ENCODE measurements at regions not wholly inside any gene's neighbourhood (a gene's known extent, or its start where the extent isn't known, plus 50 kb on each side); places are given as distances from the start of the nearest gene placed in this dataset.

DNA sequence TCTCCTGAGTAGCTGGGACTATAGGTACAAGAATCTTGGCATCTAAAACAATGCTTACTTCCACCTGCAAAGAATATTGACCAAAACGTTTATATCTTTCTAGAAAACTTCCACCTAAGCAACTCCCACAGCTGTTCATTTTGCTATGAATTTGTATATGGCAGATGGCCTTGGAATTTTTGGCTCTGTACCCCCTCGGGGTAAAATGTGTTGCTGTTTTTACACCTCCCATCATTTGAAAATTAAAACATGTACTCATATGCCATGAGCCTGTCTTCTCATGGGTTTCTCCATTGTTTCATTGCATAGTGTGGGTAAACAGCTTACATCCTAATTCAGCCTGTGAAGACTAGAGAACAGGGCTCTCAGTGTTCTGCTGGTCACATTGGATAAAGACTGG, 853.6 kb upstream of the SOX11 start:
- Histone ChIP-seq H3K27ac (ENCODE audit: low read length) (no peak overlapping the region), H2AFZ (ENCODE audit: low read depth, low read length) (no peak overlapping the region)
- TF ChIP-seq EZH2phosphoT487 (IDR thresholded peaks at IDR 0.05; ENCODE audit: low read depth) (no peak), CTCF (IDR thresholded peaks at IDR 0.05; ENCODE audit: low read depth, low read length) (no peak)

DNA sequence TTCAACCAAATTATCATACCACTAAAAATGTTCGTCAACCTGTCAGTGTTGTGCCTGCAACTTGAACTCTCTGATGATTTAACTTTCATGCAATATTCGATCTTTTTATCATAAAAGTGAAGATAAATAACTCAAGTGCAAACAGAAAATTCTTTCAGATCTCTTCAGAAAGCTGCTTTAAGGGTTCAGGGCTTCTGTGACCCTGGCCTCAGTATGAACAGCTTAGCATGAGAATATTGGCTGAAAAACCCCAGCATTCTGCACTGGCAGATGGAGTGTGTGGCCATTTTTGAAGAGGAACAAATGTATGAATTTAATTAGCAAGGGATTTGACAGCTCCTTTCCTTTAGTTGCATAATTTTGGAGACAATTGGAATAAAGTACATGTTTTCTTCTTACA, 851.4 kb upstream of the SOX11 start:
- H3K27ac ChIP-seq (ENCODE audit: low read length), result no peak overlapping the region
- H3K4me1 ChIP-seq (ENCODE audit: low read length), result no peaks in the 10 kb centered on the region
- no peak overlapping the region for H3K4me3 ChIP-seq (ENCODE audit: low read length)
- no peak overlapping the region for H2AFZ ChIP-seq (ENCODE audit: low read depth, low read length)
- no peaks in the 10 kb centered on the region for H3K27me3 ChIP-seq (ENCODE audit: low read depth, low read length)
- no peaks in the 10 kb centered on the region for H3K79me2 ChIP-seq (ENCODE audit: low read length)
- H4K20me1 ChIP-seq (ENCODE audit: insufficient read depth, low read length), result no peaks in the 10 kb centered on the region
- TF ChIP-seq EZH2phosphoT487 (IDR thresholded peaks at IDR 0.05; ENCODE audit: low read depth), result no peak
- no peak for TF ChIP-seq CTCF (IDR thresholded peaks at IDR 0.05; ENCODE audit: low read depth, low read length)
- no peaks in the 10 kb centered on the region for H3K36me3 ChIP-seq (replicated peaks; ENCODE audit: low read depth, low read length)
- no peaks in the 10 kb centered on the region for H3K9me3 ChIP-seq (ENCODE audit: insufficient read depth, low read length)
- H3K4me2 ChIP-seq (ENCODE audit: low read length), result no peak overlapping the region
- no peak overlapping the region for H3K9ac ChIP-seq (ENCODE audit: low read length)

More for the DNA sequence above, 853.6 kb upstream of the SOX11 start:
- Histone ChIP-seq H3K9ac (ENCODE audit: low read length) (no peak overlapping the region), H3K27me3 (ENCODE audit: low read depth, low read length) (no peaks in the 10 kb centered on the region), H3K4me3 (ENCODE audit: low read length) (no peak overlapping the region), H3K9me3 (ENCODE audit: insufficient read depth, low read length) (no peaks in the 10 kb centered on the region), H3K4me1 (ENCODE audit: low read length) (no peaks in the 10 kb centered on the region), H4K20me1 (ENCODE audit: insufficient read depth, low read length) (no peaks in the 10 kb centered on the region), H3K36me3 (replicated peaks; ENCODE audit: low read depth, low read length) (no peaks in the 10 kb centered on the region), H3K79me2 (ENCODE audit: low read length) (no peaks in the 10 kb centered on the region), H3K4me2 (ENCODE audit: low read length) (no peak overlapping the region)

DNA sequence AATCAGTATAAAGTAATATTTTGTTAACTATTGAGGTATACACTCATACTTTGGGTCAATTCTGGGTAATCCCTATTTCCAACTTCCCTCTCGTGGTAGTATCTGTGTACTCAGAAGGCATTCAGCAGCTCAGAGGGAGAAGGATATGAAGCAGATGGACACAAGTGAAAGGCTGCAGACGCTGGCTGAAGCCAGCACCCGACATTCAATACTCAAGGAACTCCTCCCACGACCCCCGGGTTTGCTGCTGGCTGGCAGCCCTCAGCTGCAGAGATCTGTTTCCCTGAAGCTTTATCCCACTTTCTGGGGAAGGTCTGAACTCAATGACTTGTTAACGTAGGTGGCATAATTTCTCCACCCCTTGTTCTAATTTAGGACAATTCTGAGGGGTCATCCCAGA, 847.3 kb upstream of the SOX11 start:
- Histone ChIP-seq H3K27me3 (ENCODE audit: low read depth, low read length) (no peaks in the 10 kb centered on the region), H3K4me1 (ENCODE audit: low read length) (no peaks in the 10 kb centered on the region), H3K9ac (ENCODE audit: low read length) (no peak overlapping the region), H3K79me2 (ENCODE audit: low read length) (no peaks in the 10 kb centered on the region), H4K20me1 (ENCODE audit: insufficient read depth, low read length) (no peaks in the 10 kb centered on the region), H3K4me3 (ENCODE audit: low read length) (no peak overlapping the region), H3K9me3 (ENCODE audit: insufficient read depth, low read length) (no peaks in the 10 kb centered on the region), H2AFZ (ENCODE audit: low read depth, low read length) (no peak overlapping the region), H3K27ac (ENCODE audit: low read length) (no peak overlapping the region), H3K36me3 (replicated peaks; ENCODE audit: low read depth, low read length) (no peaks in the 10 kb centered on the region), H3K4me2 (ENCODE audit: low read length) (no peak overlapping the region)
- TF ChIP-seq CTCF (IDR thresholded peaks at IDR 0.05; ENCODE audit: low read depth, low read length) (no peak), EZH2phosphoT487 (IDR thresholded peaks at IDR 0.05; ENCODE audit: low read depth) (no peak)

DNA sequence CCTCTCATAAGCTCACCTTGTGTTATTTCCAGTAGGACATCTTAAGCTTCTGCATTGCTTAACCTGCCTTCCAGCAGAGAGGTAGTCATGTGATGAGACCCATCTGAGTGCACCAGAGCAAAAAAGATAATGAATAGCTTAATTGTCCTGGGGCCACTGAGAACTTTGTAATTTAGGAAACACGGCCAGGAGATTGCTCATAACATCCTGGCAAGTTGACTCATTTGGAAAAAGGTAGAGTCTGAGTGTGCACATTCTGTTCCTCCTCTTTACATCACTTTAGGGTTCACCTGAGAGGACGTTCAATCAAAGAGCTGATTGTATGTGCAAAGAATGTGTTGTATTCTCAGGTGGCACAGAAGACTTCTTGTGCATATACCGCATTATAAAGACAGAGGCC, 830.2 kb upstream of the SOX11 start:
- Histone ChIP-seq H3K36me3 (replicated peaks; ENCODE audit: low read depth, low read length) (no peaks in the 10 kb centered on the region), H3K27ac (ENCODE audit: low read length) (no peak overlapping the region), H3K9me3 (ENCODE audit: insufficient read depth, low read length) (no peaks in the 10 kb centered on the region; the same call in 1 of the 2 replicates), H3K27me3 (ENCODE audit: low read depth, low read length) (no peaks in the 10 kb centered on the region), H3K9ac (ENCODE audit: low read length) (no peak overlapping the region), H3K79me2 (ENCODE audit: low read length) (no peaks in the 10 kb centered on the region), H3K4me2 (ENCODE audit: low read length) (no peak overlapping the region), H3K4me1 (ENCODE audit: low read length) (no peaks in the 10 kb centered on the region), H3K4me3 (ENCODE audit: low read length) (no peak overlapping the region), H2AFZ (ENCODE audit: low read depth, low read length) (no peak overlapping the region), H4K20me1 (ENCODE audit: insufficient read depth, low read length) (no peaks in the 10 kb centered on the region)
- TF ChIP-seq EZH2phosphoT487 (IDR thresholded peaks at IDR 0.05; ENCODE audit: low read depth), result no peak
- TF ChIP-seq CTCF (IDR thresholded peaks at IDR 0.05; ENCODE audit: low read depth, low read length), result no peak

Data from OCI-LY3 (cell line).